ENCODE measurements at regions not wholly inside any gene's neighbourhood (a gene's known extent, or its start where the extent isn't known, plus 50 kb on each side); places are given as distances from the start of the nearest gene placed in this dataset.

- TF ChIP-seq, protein P1, sequence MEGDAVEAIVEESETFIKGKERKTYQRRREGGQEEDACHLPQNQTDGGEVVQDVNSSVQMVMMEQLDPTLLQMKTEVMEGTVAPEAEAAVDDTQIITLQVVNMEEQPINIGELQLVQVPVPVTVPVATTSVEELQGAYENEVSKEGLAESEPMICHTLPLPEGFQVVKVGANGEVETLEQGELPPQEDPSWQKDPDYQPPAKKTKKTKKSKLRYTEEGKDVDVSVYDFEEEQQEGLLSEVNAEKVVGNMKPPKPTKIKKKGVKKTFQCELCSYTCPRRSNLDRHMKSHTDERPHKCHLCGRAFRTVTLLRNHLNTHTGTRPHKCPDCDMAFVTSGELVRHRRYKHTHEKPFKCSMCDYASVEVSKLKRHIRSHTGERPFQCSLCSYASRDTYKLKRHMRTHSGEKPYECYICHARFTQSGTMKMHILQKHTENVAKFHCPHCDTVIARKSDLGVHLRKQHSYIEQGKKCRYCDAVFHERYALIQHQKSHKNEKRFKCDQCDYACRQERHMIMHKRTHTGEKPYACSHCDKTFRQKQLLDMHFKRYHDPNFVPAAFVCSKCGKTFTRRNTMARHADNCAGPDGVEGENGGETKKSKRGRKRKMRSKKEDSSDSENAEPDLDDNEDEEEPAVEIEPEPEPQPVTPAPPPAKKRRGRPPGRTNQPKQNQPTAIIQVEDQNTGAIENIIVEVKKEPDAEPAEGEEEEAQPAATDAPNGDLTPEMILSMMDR (conservative IDR thresholded peaks at IDR 0.05), result no peak
- no peak for TF ChIP-seq EZH2 (IDR thresholded peaks at IDR 0.05; ENCODE audit: low read depth)
Measured at GRCh38 chr17:68135141-68135887, 99.8 kb downstream of the KPNA2 start.

Measured in PC-9 (cell line).